Prostate gland (tissue), 2 donors: ENCODE measurements at regions not wholly inside any gene's neighbourhood (a gene's known extent, or its start where the extent isn't known, plus 50 kb on each side); places are given as distances from the start of the nearest gene placed in this dataset.

Experiments
- DNase-seq: peaks from one replicate; pipeline ENCODE4 v3.0.0-alpha.2; 2019; ENCODE audit warnings: low spot score
- H3K27ac ChIP-seq, 2 donors: fragments of 200-600 bp; sonication (generic); 2 replicates each; pipeline ENCODE4 v1.5.1; 2017 to 2019
- H3K27me3 ChIP-seq: fragments of 200-600 bp; sonication (generic); replicated peaks from 2 replicates; pipeline ENCODE4 v1.5.1; 2019; ENCODE audit not compliant: insufficient read depth
- H3K36me3 ChIP-seq, 2 donors: fragments of 200-600 bp; sonication (generic); 1 replicate in 1 of 2; 2 replicates in 1 of 2; pipeline versions ENCODE4 v1.5.1 to v1.8.1; 2017 to 2019
- H3K4me1 ChIP-seq: fragments of 200-600 bp; sonication (generic); replicated peaks from 2 replicates; pipeline ENCODE4 v1.5.1; 2019
- H3K4me3 ChIP-seq, 2 donors: fragments of 200-600 bp; sonication (generic); 2 replicates each; pipeline ENCODE4 v1.5.1; 2017 to 2019
- H3K9me3 ChIP-seq: fragments of 200-600 bp; sonication (generic); 2 replicates; pipeline ENCODE4 v1.5.1; 2017
- CTCF ChIP-seq, 4 experiments: fragments of 200-600 bp in 2 of 4; fragments of 450-650 bp in 2 of 4; sonication (generic) in 2 of 4; IDR thresholded peaks; 1 replicate in 3 of 4; 2 replicates in 1 of 4; pipeline ENCODE4 v1.5.1; 2016 to 2019; ENCODE audit warnings: antibody characterized with exemption in 4 of 4, mild to moderate bottlenecking in 2 of 4, moderate library complexity in 2 of 4
- POLR2A ChIP-seq: fragments of 450-650 bp; IDR thresholded peaks from one replicate; pipeline ENCODE4 v1.6.1; 2016; ENCODE audit warnings: antibody characterized with exemption, mild to moderate bottlenecking
- POLR2AphosphoS5 ChIP-seq: sonication (generic); formaldehyde crosslinking; IDR thresholded peaks from one replicate; pipeline ENCODE4 v1.6.1; 2017; ENCODE audit warnings: antibody characterized with exemption
- WGBS: methylation state at CpG from one replicate; pipeline ENCODE4 v1.1.5; 2018; 5-methylcytosine and 5-hydroxymethylcytosine counted together
- intact Hi-C: fragments of 100-400 bp; cut with DNase I; formaldehyde crosslinking; loops from one replicate; pipeline ENCODE4 v1.14.2; 2022

GRCh38 chr6:87794922-87795885 lies 93.2 kb upstream of the AKIRIN2 start:
- no peaks in the 10 kb centered on the region for H3K27me3 ChIP-seq
- 81% methylated on average over 11 of the region's 11 CpGs for WGBS
- no peaks in the 10 kb centered on the region for H3K4me1 ChIP-seq
- TF ChIP-seq POLR2A, result no peak
- no peak for TF ChIP-seq CTCF (IDR thresholded peaks at IDR 0.05)
- TF ChIP-seq POLR2AphosphoS5, result no peak
- intact Hi-C loops, result no loop called here
- H3K27ac ChIP-seq, result no peak overlapping the region
- H3K9me3 ChIP-seq, result no peaks in the 10 kb centered on the region
- H3K36me3 ChIP-seq, result no peaks in the 10 kb centered on the region
- no peak for DNase-seq
- no peak overlapping the region for H3K4me3 ChIP-seq

GRCh38 chr6:87793315-87793714 lies 91.3 kb upstream of the AKIRIN2 start:
- Histone ChIP-seq H3K36me3 (no peaks in the 10 kb centered on the region), H3K27ac (no peak overlapping the region), H3K4me1 (no peaks in the 10 kb centered on the region), H3K9me3 (no peaks in the 10 kb centered on the region), H3K4me3 (no peak overlapping the region), H3K27me3 (no peaks in the 10 kb centered on the region)
- TF ChIP-seq CTCF (IDR thresholded peaks at IDR 0.05) (no peak), POLR2A (no peak), POLR2AphosphoS5 (no peak)
- 84% methylated on average over 2 of the region's 2 CpGs for WGBS
- intact Hi-C loops, result no loop called here
- DNase-seq, result no peak

GRCh38 chr6:87791982-87792381 lies 89.9 kb upstream of the AKIRIN2 start:
- H3K27me3 ChIP-seq, result no peaks in the 10 kb centered on the region
- no peaks in the 10 kb centered on the region for H3K9me3 ChIP-seq
- H3K27ac ChIP-seq, result no peak overlapping the region
- intact Hi-C loops, result no loop called here
- no peaks in the 10 kb centered on the region for H3K36me3 ChIP-seq
- no peak overlapping the region for H3K4me3 ChIP-seq
- TF ChIP-seq POLR2AphosphoS5 (no peak), CTCF (IDR thresholded peaks at IDR 0.05) (no peak), POLR2A (no peak)
- 77% methylated on average over 7 of the region's 7 CpGs for WGBS
- no peak for DNase-seq
- H3K4me1 ChIP-seq, result no peaks in the 10 kb centered on the region

- DNase-seq, result no peak
- WGBS, result 91% methylated on average over 6 of the region's 6 CpGs
- Histone ChIP-seq H3K36me3 (no peaks in the 10 kb centered on the region), H3K4me3 (no peak overlapping the region), H3K27me3 (no peaks in the 10 kb centered on the region), H3K9me3 (no peaks in the 10 kb centered on the region), H3K4me1 (no peaks in the 10 kb centered on the region), H3K27ac (no peak overlapping the region)
- intact Hi-C loops, result no loop called here
- TF ChIP-seq POLR2AphosphoS5 (no peak), POLR2A (no peak), CTCF (IDR thresholded peaks at IDR 0.05) (no peak)
Measured at GRCh38 chr6:87791485-87791884, 89.5 kb upstream of the AKIRIN2 start.

- intact Hi-C loops, result no loop called here
- Histone ChIP-seq H3K9me3 (no peaks in the 10 kb centered on the region), H3K27ac (no peak overlapping the region), H3K27me3 (no peaks in the 10 kb centered on the region), H3K4me3 (no peak overlapping the region), H3K36me3 (no peaks in the 10 kb centered on the region), H3K4me1 (no peaks in the 10 kb centered on the region)
- TF ChIP-seq CTCF (IDR thresholded peaks at IDR 0.05) (no peak), POLR2A (no peak), POLR2AphosphoS5 (no peak)
- no peak for DNase-seq
Measured at GRCh38 chr6:87791029-87791428, 89.0 kb upstream of the AKIRIN2 start.
